Heart left ventricle (tissue), 16 donors: ENCODE measurements at regions not wholly inside any gene's neighbourhood (a gene's known extent, or its start where the extent isn't known, plus 50 kb on each side); places are given as distances from the start of the nearest gene placed in this dataset.

ENCODE experiments used
- ATAC-seq, 4 donors: fragments of 200-7000 bp; cut with Tn5 transposase; one replicate each; pipeline ENCODE4 v1.9.1; 2020 to 2022; ENCODE audit warnings: moderate library complexity in 4 of 4, mild to moderate bottlenecking in 3 of 4, moderate number of reproducible peaks in 1 of 4
- DNase-seq, 5 donors: peaks; one replicate each; pipeline ENCODE4 v3.0.0-alpha.2; 2020
- H3K27ac ChIP-seq, 12 donors: fragments of 200-600 bp; sonication (generic) in 4 of 12; one replicate each; pipeline versions ENCODE4 v1.5.0 to v1.8.0; 2016 to 2022; ENCODE audit warnings: mild to moderate bottlenecking in 2 of 12
- H3K27me3 ChIP-seq, 9 donors: fragments of 200-600 bp; sonication (generic) in 2 of 9; one replicate each; pipeline versions ENCODE4 v1.5.1 to v1.8.0; 2016 to 2022; ENCODE audit warnings: mild to moderate bottlenecking in 3 of 9
- H3K36me3 ChIP-seq, 9 donors: fragments of 200-600 bp; sonication (generic) in 2 of 9; one replicate each; pipeline versions ENCODE4 v1.5.0 to v1.8.0; 2018 to 2022; ENCODE audit warnings: mild to moderate bottlenecking in 2 of 9
- H3K4me1 ChIP-seq, 12 donors: fragments of 200-600 bp; sonication (generic) in 4 of 12; one replicate each; pipeline versions ENCODE4 v1.5.0 to v1.8.0; 2016 to 2022; ENCODE audit warnings: mild to moderate bottlenecking in 3 of 12
- H3K4me3 ChIP-seq, 12 donors: fragments of 200-600 bp; sonication (generic) in 4 of 12; one replicate each; pipeline versions ENCODE4 v1.5.0 to v1.8.0; 2017 to 2022; ENCODE audit warnings: mild to moderate bottlenecking in 9 of 12, moderate library complexity in 4 of 12
- H3K9me3 ChIP-seq, 12 donors: fragments of 200-600 bp; sonication (generic) in 4 of 12; one replicate each; pipeline versions ENCODE4 v1.5.0 to v1.8.0; 2016 to 2022; ENCODE audit warnings: mild to moderate bottlenecking in 1 of 12
- CTCF ChIP-seq, 12 donors: fragments of 200-600 bp; sonication (generic) in 4 of 12; IDR thresholded peaks; one replicate each; pipeline versions ENCODE4 v1.5.0 to v1.8.0; 2018 to 2022; ENCODE audit warnings: antibody characterized with exemption in 12 of 12, mild to moderate bottlenecking in 5 of 12
- POLR2A ChIP-seq, 2 donors: fragments of 450-650 bp; IDR thresholded peaks; one replicate each; pipeline ENCODE4 v1.6.1; 2017; ENCODE audit warnings: antibody characterized with exemption in 2 of 2, mild to moderate bottlenecking in 2 of 2, moderate library complexity in 2 of 2
- WGBS, 4 donors: extraction: QIAGEN DNeasy Blood & Tissue Kit in 2 of 4; methylation state at CpG; one replicate each; pipeline versions ENCODE4 v1.1.5 to v1.1.7; 2013 to 2018; 5-methylcytosine and 5-hydroxymethylcytosine counted together
- intact Hi-C, 10 donors: fragments of 100-400 bp; cut with DNase I; formaldehyde crosslinking; loops; one replicate each; pipeline versions ENCODE4 v1.11.1 to v1.14.2; 2022
- donor health status: ischemic (EF 13 %, LVEDD 7.1; RV severe dilation, severe dysfunction).
- donor health status: healthy with polysubstance abuse.
- donor health status: DM: no; HTN: yes; CAD: no.
- donor health status: DM: no; HTN: no; CAD: no.
- donor health status: ischemic (EF 25% LVEDD 6.9; RV normal size, moderate dysfunction).
- donor health status: ischemic (EF 25% LVEDD 5.7; RV mildly dilated, moderate dysfunction).
- donor health status: healthy.
- donor health status: DM: yes; HTN: yes; CAD: no.
- donor health status: ischemic (EF 35%, LVEDD 5.7; RV mildly dilated, moderate dysfunction).
- donor health status: nonischemic (EF 11% LVEDD 7.7; RV severe dilation, severe dysfunction).
- donor health status: DM: yes; HTN: yes; CAD: no.
- donor health status: PGD.
- donor health status: ischemic (EF 29% LVEDD 5.4; RV normal size, mild dysfunction).
- donor health status: nonischemic (EF 23%, LVEDD 6.1; RV moderate dilation, normal function).

GRCh38 chr11:98657711-98658110, 363.0 kb upstream of the CNTN5 start:
- H3K27me3 ChIP-seq = no peaks in the 10 kb centered on the region
- no peak overlapping the region for H3K27ac ChIP-seq
- no peaks in the 10 kb centered on the region for H3K9me3 ChIP-seq
- H3K4me1 ChIP-seq = no peaks in the 10 kb centered on the region
- no peak for DNase-seq
- no peak overlapping the region for H3K4me3 ChIP-seq
- intact Hi-C loops = no loop called here
- TF ChIP-seq POLR2A (IDR thresholded peaks at IDR 0.05) (no peak), CTCF (IDR thresholded peaks at IDR 0.05) (no peak)
- no peaks in the 10 kb centered on the region for H3K36me3 ChIP-seq
- no peak for ATAC-seq

- TF ChIP-seq POLR2A (IDR thresholded peaks at IDR 0.05) (no peak), CTCF (IDR thresholded peaks at IDR 0.05) (no peak)
- DNase-seq = no peak
- H3K4me1 ChIP-seq = no peaks in the 10 kb centered on the region
- WGBS, 4 donors = 67 to 76% (median 68%) methylated on average over 4 of the region's 4 CpGs
- no peaks in the 10 kb centered on the region for H3K27me3 ChIP-seq
- no peak overlapping the region for H3K4me3 ChIP-seq
- no peak for ATAC-seq
- H3K27ac ChIP-seq = no peak overlapping the region
- intact Hi-C loops = no loop called here
- no peaks in the 10 kb centered on the region for H3K36me3 ChIP-seq
- H3K9me3 ChIP-seq = no peaks in the 10 kb centered on the region
These were observed 361.3 kb upstream of the CNTN5 start for GRCh38 chr11:98659431-98659830.

GRCh38 chr11:98674390-98674789, 346.4 kb upstream of the CNTN5 start:
- Histone ChIP-seq H3K9me3 (peaks cover 0 to 19% (median 0%) of the 10 kb centered on the region in 12 donors), H3K4me3 (no peak overlapping the region), H3K27me3 (no peaks in the 10 kb centered on the region), H3K27ac (no peak overlapping the region), H3K36me3 (no peaks in the 10 kb centered on the region), H3K4me1 (no peaks in the 10 kb centered on the region)
- intact Hi-C loops = no loop called here
- WGBS, 4 donors = 84 to 89% (median 87%) methylated on average over 2 of the region's 2 CpGs
- DNase-seq (no peak), ATAC-seq (no peak)
- TF ChIP-seq CTCF (IDR thresholded peaks at IDR 0.05) = no peak
- TF ChIP-seq POLR2A (IDR thresholded peaks at IDR 0.05) = no peak

- Histone ChIP-seq H3K9me3 (peaks cover 0 to 14% (median 0%) of the 10 kb centered on the region in 12 donors), H3K36me3 (no peaks in the 10 kb centered on the region), H3K27me3 (no peaks in the 10 kb centered on the region), H3K27ac (no peak overlapping the region), H3K4me3 (no peak overlapping the region), H3K4me1 (no peaks in the 10 kb centered on the region)
- ATAC-seq (no peak), DNase-seq (no peak)
- intact Hi-C loops = no loop called here
- 59 to 78% (median 71%) methylated on average over 1 of the region's 1 CpG for WGBS, 4 donors
- no peak for TF ChIP-seq CTCF (IDR thresholded peaks at IDR 0.05)
- TF ChIP-seq POLR2A (IDR thresholded peaks at IDR 0.05) = no peak
These were observed 341.1 kb upstream of the CNTN5 start for GRCh38 chr11:98679673-98680072.
